A549 (cell line): ENCODE measurements at regions not wholly inside any gene's neighbourhood (a gene's known extent, or its start where the extent isn't known, plus 50 kb on each side); places are given as distances from the start of the nearest gene placed in this dataset.

Experiments
- ATAC-seq, 2 experiments: fragments of 200-7000 bp in 1 of 2; fragments of >200 bp in 1 of 2; cut with Nextera tagmentation in 1 of 2; cut with Tn5 transposase in 1 of 2; 3 replicates each; pipeline versions ENCODE4 v1.8.0 to v1.9.1; 2018 to 2020; ENCODE audit warnings: mild to moderate bottlenecking in 1 of 2, moderate library complexity in 1 of 2
- CTCF ChIA-PET: fragments of 300-600 bp; sonication (Branson Sonifier 250); formaldehyde crosslinking; extraction: SDS; loops from one replicate; lab custom pipeline; 2021; ENCODE audit warnings: antibody characterized with exemption, inconsistent platforms; lab: Yijun Ruan, JAX
- POLR2A ChIA-PET: fragments of 350-600 bp; formaldehyde crosslinking; extraction: SDS; loops from one replicate; lab custom pipeline; 2021; ENCODE audit warnings: antibody characterized with exemption, inconsistent platforms; lab: Yijun Ruan, JAX
- DNase-seq, 2 experiments: peaks; one replicate each; pipeline versions ENCODE4 v3.0.0 to v3.0.0-alpha.2; 2011 to 2016; ENCODE audit warnings: low read depth in 1 of 2, low spot score in 1 of 2
- FAIRE-seq: peaks from 2 replicates; lab custom pipeline; 2011; peaks lifted over from hg19 to GRCh38; lab: Jason Lieb, UNC
- H3K27ac ChIP-seq, 2 experiments: fragments of >200 bp; sonication (Bioruptor Twin); formaldehyde crosslinking; 3 replicates each; pipeline ENCODE4 v1.5.1; 2016 to 2017
- H3K4me1 ChIP-seq: fragments of >200 bp; sonication (Bioruptor Twin); formaldehyde crosslinking; 3 replicates; pipeline ENCODE4 v1.6.1; 2016
- H3K4me2 ChIP-seq: fragments of >200 bp; sonication (Bioruptor Twin); formaldehyde crosslinking; 3 replicates; pipeline ENCODE4 v1.6.1; 2016
- H3K4me3 ChIP-seq: fragments of >200 bp; sonication (Bioruptor Twin); formaldehyde crosslinking; 3 replicates; pipeline ENCODE4 v1.5.1; 2016
- H3K9me3 ChIP-seq: fragments of >200 bp; sonication (Bioruptor Twin); formaldehyde crosslinking; 3 replicates; pipeline ENCODE4 v1.6.1; 2016
- BHLHE40 ChIP-seq: IDR thresholded peaks from 2 replicates; pipeline ENCODE4 v1.6.1; 2012; ENCODE audit warnings: low read depth, low read length, inconsistent platforms
- CBX2 ChIP-seq: fragments of 200-600 bp; sonication (generic); IDR thresholded peaks from 2 replicates; pipeline ENCODE4 v1.6.1; 2016; ENCODE audit warnings: low read depth, mild to moderate bottlenecking, borderline replicate concordance
- CEBPB ChIP-seq, 2 experiments: fragments of >200 bp in 1 of 2; sonication (Bioruptor Twin) in 1 of 2; formaldehyde crosslinking in 1 of 2; IDR thresholded peaks; 2 replicates each; pipeline ENCODE4 v1.6.1; 2012 to 2016
- EP300 ChIP-seq, 2 experiments: fragments of >200 bp; sonication (Bioruptor Twin); formaldehyde crosslinking; IDR thresholded peaks; 2 replicates in 1 of 2; 3 replicates in 1 of 2; pipeline ENCODE4 v1.6.1; 2016 to 2017
- ESRRA ChIP-seq: fragments of 150-350 bp; IDR thresholded peaks from 2 replicates; pipeline ENCODE4 v1.6.1; 2014; ENCODE audit warnings: mild to moderate bottlenecking, low read length, borderline replicate concordance
- FOSB ChIP-seq: fragments of 250-450 bp; sonication (Bioruptor Pico); IDR thresholded peaks from 2 replicates; pipeline ENCODE4 v1.5.0; 2020; ENCODE audit warnings: mild to moderate bottlenecking, moderate library complexity
- FOXS1 ChIP-seq: fragments of 250-450 bp; sonication (Bioruptor Pico); IDR thresholded peaks from 2 replicates; pipeline ENCODE4 v1.5.0; 2020; ENCODE audit warnings: mild to moderate bottlenecking, moderate library complexity
- GATA3 ChIP-seq: IDR thresholded peaks from 2 replicates; pipeline ENCODE4 v1.6.1; 2012; ENCODE audit warnings: borderline replicate concordance
- HDAC2 ChIP-seq: fragments of 200-600 bp; sonication (generic); IDR thresholded peaks from 2 replicates; pipeline ENCODE4 v1.6.1; 2016
- HMGXB4 ChIP-seq: fragments of 250-450 bp; sonication (Bioruptor Pico); IDR thresholded peaks from 2 replicates; pipeline ENCODE4 v1.5.0; 2021; ENCODE audit warnings: mild to moderate bottlenecking, moderate library complexity, borderline replicate concordance
- JUN ChIP-seq, 2 experiments: fragments of >200 bp; sonication (Bioruptor Twin); formaldehyde crosslinking; IDR thresholded peaks; 2 replicates in 1 of 2; 3 replicates in 1 of 2; pipeline ENCODE4 v1.6.1; 2016 to 2017
- JUNB ChIP-seq: fragments of >200 bp; sonication (Bioruptor Twin); formaldehyde crosslinking; IDR thresholded peaks from 2 replicates; pipeline ENCODE4 v1.6.1; 2016
- KDM1A ChIP-seq: fragments of 200-600 bp; sonication (generic); IDR thresholded peaks from 2 replicates; pipeline ENCODE4 v1.6.1; 2016; ENCODE audit warnings: low read depth, mild to moderate bottlenecking
- MAFK ChIP-seq: fragments of 450-650 bp; IDR thresholded peaks from 2 replicates; pipeline ENCODE4 v1.6.1; 2014; ENCODE audit not compliant: partially characterized antibody
- NFE2L2 ChIP-seq: fragments of 150-350 bp; conservative IDR thresholded peaks from 2 replicates; pipeline ENCODE4 v1.6.1; 2014; ENCODE audit warnings: low read length
- PBX3 ChIP-seq: IDR thresholded peaks from 2 replicates; pipeline ENCODE4 v1.6.1; 2012
- PHF8 ChIP-seq: fragments of 200-600 bp; sonication (generic); IDR thresholded peaks from 2 replicates; pipeline ENCODE4 v1.6.1; 2016; ENCODE audit warnings: low read depth, mild to moderate bottlenecking, antibody characterized with exemption, moderate library complexity, borderline replicate concordance
- POLR2AphosphoS2 ChIP-seq: conservative IDR thresholded peaks from 2 replicates; pipeline ENCODE4 v1.6.1; 2012; ENCODE audit warnings: low read length, improper control_type of control experiment, inconsistent platforms
- RCOR1 ChIP-seq: fragments of 150-350 bp; IDR thresholded peaks from 2 replicates; pipeline ENCODE4 v1.6.1; 2014; ENCODE audit warnings: antibody characterized with exemption, low read length, low read depth
- RFX5 ChIP-seq: fragments of 450-650 bp; IDR thresholded peaks from 2 replicates; pipeline ENCODE4 v1.7.1; 2014; ENCODE audit warnings: antibody characterized with exemption, mild to moderate bottlenecking, moderate library complexity
- SREBF2 ChIP-seq: fragments of 450-650 bp; IDR thresholded peaks from 2 replicates; pipeline ENCODE4 v1.6.1; 2014; ENCODE audit warnings: mild to moderate bottlenecking, moderate library complexity
- ZC3H11A ChIP-seq: fragments of 450-650 bp; IDR thresholded peaks from 2 replicates; pipeline ENCODE4 v1.6.1; 2014; ENCODE audit warnings: antibody characterized with exemption, mild to moderate bottlenecking
- ZSCAN20 ChIP-seq: fragments of 250-450 bp; sonication (Bioruptor Pico); IDR thresholded peaks from 2 replicates; pipeline ENCODE4 v1.8.0; 2022; ENCODE audit warnings: mild to moderate bottlenecking, moderate library complexity
- WGBS: methylation state at CpG from one replicate; pipeline ENCODE4 v1.1.6; 2017; ENCODE audit errors: missing lambda C conversion rate; 5-methylcytosine and 5-hydroxymethylcytosine counted together
- TF ChIP-seq, protein P1 (sequence below): fragments of 250-450 bp; sonication (Bioruptor Pico); IDR thresholded peaks from 2 replicates; pipeline ENCODE4 v1.5.0; 2020; ENCODE audit warnings: low read depth, mild to moderate bottlenecking, moderate library complexity

- FAIRE-seq = peak; percentile 88
- TF ChIP-seq POLR2AphosphoS2 = no peak
- no peak for TF ChIP-seq KDM1A
- TF ChIP-seq HDAC2 = no peak
- no peak for TF ChIP-seq GATA3
- TF ChIP-seq CEBPB (IDR thresholded peaks at IDR 0.05) = no peak
- TF ChIP-seq MAFK = no peak
- TF ChIP-seq ZSCAN20 = no peak
- TF ChIP-seq HMGXB4 (CRISPR knock-in tag) = no peak
- CTCF ChIA-PET = no interaction called here
These were observed 364.3 kb upstream of the CT83 start for GRCh38 chrX:116827063-116827462.

GRCh38 chrX:116824785-116825184 is 362.0 kb upstream of the CT83 start:
- no peak overlapping the region for H3K4me3 ChIP-seq
- TF ChIP-seq PHF8 (no peak), FOSB (CRISPR knock-in tag) (no peak), PBX3 (no peak), JUN (IDR thresholded peaks at IDR 0.05) (no peak)
- TF ChIP-seq, protein P1, sequence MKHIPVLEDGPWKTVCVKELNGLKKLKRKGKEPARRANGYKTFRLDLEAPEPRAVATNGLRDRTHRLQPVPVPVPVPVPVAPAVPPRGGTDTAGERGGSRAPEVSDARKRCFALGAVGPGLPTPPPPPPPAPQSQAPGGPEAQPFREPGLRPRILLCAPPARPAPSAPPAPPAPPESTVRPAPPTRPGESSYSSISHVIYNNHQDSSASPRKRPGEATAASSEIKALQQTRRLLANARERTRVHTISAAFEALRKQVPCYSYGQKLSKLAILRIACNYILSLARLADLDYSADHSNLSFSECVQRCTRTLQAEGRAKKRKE (CRISPR knock-in tag) = no peak
- TF ChIP-seq, all 56 proteins: peak for 0
- Histone ChIP-seq H3K4me2 (no peak overlapping the region), H3K9me3 (no peaks in the 10 kb centered on the region), H3K27ac (no peak overlapping the region), H3K4me1 (no peaks in the 10 kb centered on the region)
- FAIRE-seq = no peak
- ATAC-seq = no peak
- WGBS = 0% methylated on average over 1 of the region's 1 CpG
- ChIA-PET POLR2A (no interaction called here), CTCF (no interaction called here)
- no peak for DNase-seq

More at GRCh38 chrX:116827063-116827462, 364.3 kb upstream of the CT83 start:
- Histone ChIP-seq H3K9me3 (no peaks in the 10 kb centered on the region), H3K4me2 (no peak overlapping the region), H3K4me3 (no peak overlapping the region), H3K27ac (no peak overlapping the region), H3K4me1 (no peaks in the 10 kb centered on the region)
- POLR2A ChIA-PET = no interaction called here
- 9% methylated on average over 4 of the region's 4 CpGs for WGBS
- ATAC-seq = no peak
- no peak for DNase-seq

GRCh38 chrX:116823677-116824076 is 360.9 kb upstream of the CT83 start:
- TF ChIP-seq FOSB (CRISPR knock-in tag) = no peak
- TF ChIP-seq ESRRA = no peak
- TF ChIP-seq RCOR1 = no peak
- TF ChIP-seq ZC3H11A = no peak
- no peak for TF ChIP-seq JUNB
- no peak for TF ChIP-seq CBX2
- TF ChIP-seq FOXS1 = no peak
- TF ChIP-seq SREBF2 = no peak
- TF ChIP-seq MAFK = no peak
- TF ChIP-seq NFE2L2 = no peak
- TF ChIP-seq BHLHE40 = no peak
- TF ChIP-seq EP300 (IDR thresholded peaks at IDR 0.05) = no peak
- TF ChIP-seq RFX5 = no peak
- TF ChIP-seq, all 56 proteins: peak for 0
- ChIA-PET POLR2A (no interaction called here), CTCF (no interaction called here)
- no peak for DNase-seq
- Histone ChIP-seq H3K4me2 (no peak overlapping the region), H3K4me3 (no peak overlapping the region), H3K27ac (no peak overlapping the region), H3K9me3 (no peaks in the 10 kb centered on the region), H3K4me1 (no peaks in the 10 kb centered on the region)
- no peak for ATAC-seq
- no peak for FAIRE-seq
- 0% methylated on average over 2 of the region's 2 CpGs for WGBS
